RWPE2 (cell line): ENCODE measurements at regions not wholly inside any gene's neighbourhood (a gene's known extent, or its start where the extent isn't known, plus 50 kb on each side); places are given as distances from the start of the nearest gene placed in this dataset.
A peak's percentile ranks its signal among the peaks of the same experiment; 100 is the strongest.

Experiments used
- ATAC-seq: fragments of 200-7000 bp; cut with Tn5 transposase; 3 replicates; pipeline ENCODE4 v1.9.1; 2021; ENCODE audit warnings: low read depth
- DNase-seq: peaks from one replicate; pipeline ENCODE4 v3.0.0-alpha.2; 2020; ENCODE audit warnings: low spot score
- H3K27ac ChIP-seq: fragments of 450-650 bp; 2 replicates; pipeline ENCODE4 v1.5.1; 2017; ENCODE audit warnings: mild to moderate bottlenecking; ENCODE audit not compliant: poor library complexity, severe bottlenecking
- H3K27me3 ChIP-seq: fragments of 250-450 bp; sonication (Bioruptor Pico); 2 replicates; pipeline ENCODE4 v1.5.1; 2021; ENCODE audit warnings: mild to moderate bottlenecking, moderate library complexity; ENCODE audit not compliant: insufficient read depth, poor library complexity, severe bottlenecking
- H3K36me3 ChIP-seq: fragments of 250-450 bp; sonication (Bioruptor Pico); 2 replicates; pipeline ENCODE4 v1.5.1; 2020; ENCODE audit warnings: low read depth, mild to moderate bottlenecking, moderate library complexity
- H3K4me1 ChIP-seq: fragments of 250-450 bp; sonication (Bioruptor Pico); 2 replicates; pipeline ENCODE4 v1.5.1; 2021; ENCODE audit warnings: mild to moderate bottlenecking, moderate library complexity; ENCODE audit not compliant: insufficient read depth, poor library complexity, severe bottlenecking
- H3K4me3 ChIP-seq: fragments of 250-450 bp; sonication (Bioruptor Pico); 2 replicates; pipeline ENCODE4 v1.5.1; 2021; ENCODE audit warnings: mild to moderate bottlenecking, moderate library complexity; ENCODE audit not compliant: severe bottlenecking
- H3K9me3 ChIP-seq: fragments of 250-450 bp; sonication (Bioruptor Pico); 2 replicates; pipeline ENCODE4 v1.5.1; 2021; ENCODE audit warnings: mild to moderate bottlenecking, moderate library complexity; ENCODE audit not compliant: severe bottlenecking
- TF ChIP-seq, protein P1 (sequence below): fragments of 450-650 bp; IDR thresholded peaks from one replicate; pipeline ENCODE4 v1.5.1; 2017; ENCODE audit warnings: mild to moderate bottlenecking, moderate library complexity; ENCODE audit not compliant: poor library complexity, severe bottlenecking

DNA sequence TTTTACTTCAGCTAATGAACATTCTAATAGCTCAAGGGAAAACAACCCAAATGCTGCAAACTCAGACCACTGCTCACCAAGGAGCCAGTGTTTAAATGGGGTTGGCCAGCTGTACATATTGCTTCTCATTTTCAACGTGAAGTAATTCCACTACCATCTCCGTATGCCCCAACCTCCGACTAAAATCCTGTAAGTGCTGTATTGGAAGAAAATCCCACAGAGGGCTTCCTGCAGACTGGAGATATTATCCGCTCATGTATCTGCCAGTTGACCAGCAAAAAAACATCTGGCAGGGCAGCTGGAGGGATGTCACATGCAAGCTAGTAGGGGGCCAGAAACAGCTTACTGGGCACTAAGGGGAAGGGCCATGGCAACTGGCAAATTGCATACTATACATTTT lies 485.0 kb downstream of the SNAPC1 start:
- no peak for DNase-seq
- TF ChIP-seq, protein P1, sequence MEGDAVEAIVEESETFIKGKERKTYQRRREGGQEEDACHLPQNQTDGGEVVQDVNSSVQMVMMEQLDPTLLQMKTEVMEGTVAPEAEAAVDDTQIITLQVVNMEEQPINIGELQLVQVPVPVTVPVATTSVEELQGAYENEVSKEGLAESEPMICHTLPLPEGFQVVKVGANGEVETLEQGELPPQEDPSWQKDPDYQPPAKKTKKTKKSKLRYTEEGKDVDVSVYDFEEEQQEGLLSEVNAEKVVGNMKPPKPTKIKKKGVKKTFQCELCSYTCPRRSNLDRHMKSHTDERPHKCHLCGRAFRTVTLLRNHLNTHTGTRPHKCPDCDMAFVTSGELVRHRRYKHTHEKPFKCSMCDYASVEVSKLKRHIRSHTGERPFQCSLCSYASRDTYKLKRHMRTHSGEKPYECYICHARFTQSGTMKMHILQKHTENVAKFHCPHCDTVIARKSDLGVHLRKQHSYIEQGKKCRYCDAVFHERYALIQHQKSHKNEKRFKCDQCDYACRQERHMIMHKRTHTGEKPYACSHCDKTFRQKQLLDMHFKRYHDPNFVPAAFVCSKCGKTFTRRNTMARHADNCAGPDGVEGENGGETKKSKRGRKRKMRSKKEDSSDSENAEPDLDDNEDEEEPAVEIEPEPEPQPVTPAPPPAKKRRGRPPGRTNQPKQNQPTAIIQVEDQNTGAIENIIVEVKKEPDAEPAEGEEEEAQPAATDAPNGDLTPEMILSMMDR, result no peak

GRCh38 chr14:62251237-62251636 lies 489.0 kb downstream of the SNAPC1 start:
- H3K27ac ChIP-seq, result no peak overlapping the region
- no peak for DNase-seq
- H3K27me3 ChIP-seq, result no peaks in the 10 kb centered on the region

More for the DNA sequence above, 485.0 kb downstream of the SNAPC1 start:
- Histone ChIP-seq H3K36me3 (no peaks in the 10 kb centered on the region), H3K27ac (no peak overlapping the region), H3K4me1 (no peaks in the 10 kb centered on the region), H3K9me3 (no peaks in the 10 kb centered on the region), H3K4me3 (no peak overlapping the region), H3K27me3 (no peaks in the 10 kb centered on the region)
- ATAC-seq, result no peak

GRCh38 chr14:62253171-62253570 lies 491.0 kb downstream of the SNAPC1 start:
- Histone ChIP-seq H3K27ac (no peak overlapping the region), H3K4me1 (no peaks in the 10 kb centered on the region), H3K4me3 (no peak overlapping the region), H3K9me3 (no peaks in the 10 kb centered on the region), H3K27me3 (no peaks in the 10 kb centered on the region), H3K36me3 (no peaks in the 10 kb centered on the region)
- ATAC-seq (no peak), DNase-seq (no peak)
- TF ChIP-seq, protein P1, result no peak

More at GRCh38 chr14:62251237-62251636, 489.0 kb downstream of the SNAPC1 start:
- ATAC-seq, result no peak
- no peak overlapping the region for H3K4me3 ChIP-seq
- TF ChIP-seq, protein P1, result no peak
- no peaks in the 10 kb centered on the region for H3K9me3 ChIP-seq
- H3K4me1 ChIP-seq, result no peaks in the 10 kb centered on the region
- no peaks in the 10 kb centered on the region for H3K36me3 ChIP-seq

DNA sequence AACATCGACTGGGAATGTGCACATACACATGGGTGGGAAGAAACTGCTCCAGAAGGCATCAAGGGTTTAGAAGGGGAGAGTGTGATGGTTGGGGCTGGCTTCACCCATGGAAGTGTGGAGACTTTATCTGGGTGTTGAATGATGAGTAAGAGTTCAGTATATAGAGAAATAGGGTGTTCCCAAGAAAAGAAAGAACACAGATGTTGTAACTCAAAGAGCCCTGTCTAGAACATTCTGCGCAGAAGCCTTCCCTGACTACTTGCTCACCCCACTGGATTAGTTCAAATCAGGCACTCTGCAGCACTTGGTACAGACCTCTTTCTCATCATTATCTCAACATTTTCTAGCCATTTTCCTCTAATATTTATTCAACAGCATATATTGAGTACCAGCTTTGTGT lies 491.7 kb downstream of the SNAPC1 start:
- Histone ChIP-seq H3K4me3 (no peak overlapping the region), H3K27ac (no peak overlapping the region), H3K9me3 (no peaks in the 10 kb centered on the region), H3K36me3 (no peaks in the 10 kb centered on the region), H3K27me3 (no peaks in the 10 kb centered on the region), H3K4me1 (no peaks in the 10 kb centered on the region)
- DNase-seq (no peak), ATAC-seq (peak; percentile 17; the same call in 1 of the 3 replicates)
- TF ChIP-seq, protein P1, result no peak

GRCh38 chr14:62269204-62269603 lies 507.0 kb downstream of the SNAPC1 start:
- H3K4me3 ChIP-seq, result no peak overlapping the region
- TF ChIP-seq, protein P1, result no peak

More at GRCh38 chr14:62269204-62269603, 507.0 kb downstream of the SNAPC1 start:
- peaks cover 4% of the 10 kb centered on the region for H3K27me3 ChIP-seq
- H3K27ac ChIP-seq, result no peak overlapping the region
- H3K36me3 ChIP-seq, result no peaks in the 10 kb centered on the region
- no peak for DNase-seq
- peak; percentile 78 for ATAC-seq
- H3K4me1 ChIP-seq, result no peaks in the 10 kb centered on the region
- peaks cover 4% of the 10 kb centered on the region for H3K9me3 ChIP-seq
